Liver (tissue), 3 donors: ENCODE measurements at regions not wholly inside any gene's neighbourhood (a gene's known extent, or its start where the extent isn't known, plus 50 kb on each side); places are given as distances from the start of the nearest gene placed in this dataset.

Experiments used
- CTCF ChIP-seq: fragments of 150-350 bp; IDR thresholded peaks from 2 replicates; pipeline ENCODE4 v1.5.1; 2017; ENCODE audit warnings: improper control_type of control experiment, low read depth, low read length; ENCODE audit not compliant: missing input control
- EGR1 ChIP-seq, 2 donors: IDR thresholded peaks; 2 replicates each; pipeline ENCODE4 v1.6.1; 2016 to 2018; ENCODE audit warnings: antibody characterized with exemption in 2 of 2, low read depth in 2 of 2
- FOXA1 ChIP-seq: IDR thresholded peaks from 2 replicates; pipeline ENCODE4 v1.6.1; 2016; ENCODE audit warnings: antibody characterized with exemption
- FOXA2 ChIP-seq: IDR thresholded peaks from 2 replicates; pipeline ENCODE4 v1.6.1; 2016; ENCODE audit warnings: antibody characterized with exemption
- HNF4A ChIP-seq, 2 donors: conservative IDR thresholded peaks; 2 replicates each; pipeline ENCODE4 v1.6.1; 2016; ENCODE audit warnings: antibody characterized with exemption in 2 of 2, mild to moderate bottlenecking in 2 of 2
- JUND ChIP-seq, 2 donors: IDR thresholded peaks; 2 replicates each; pipeline ENCODE4 v1.6.1; 2016; ENCODE audit warnings: antibody characterized with exemption in 2 of 2
- MAX ChIP-seq: IDR thresholded peaks from 2 replicates; pipeline ENCODE4 v1.6.1; 2016; ENCODE audit warnings: antibody characterized with exemption
- RAD21 ChIP-seq, 2 donors: IDR thresholded peaks; 2 replicates each; pipeline ENCODE4 v1.6.1; 2016; ENCODE audit warnings: antibody characterized with exemption in 2 of 2, mild to moderate bottlenecking in 2 of 2
- SP1 ChIP-seq: IDR thresholded peaks from 2 replicates; pipeline ENCODE4 v1.6.1; 2018; ENCODE audit warnings: antibody characterized with exemption, mild to moderate bottlenecking
- TAF1 ChIP-seq: conservative IDR thresholded peaks from 2 replicates; pipeline ENCODE4 v1.6.1; 2016; ENCODE audit warnings: antibody characterized with exemption, mild to moderate bottlenecking
- YY1 ChIP-seq: IDR thresholded peaks from 2 replicates; pipeline ENCODE4 v1.6.1; 2016; ENCODE audit warnings: antibody characterized with exemption, mild to moderate bottlenecking
- TF ChIP-seq, protein P1 (sequence below): IDR thresholded peaks from 2 replicates; pipeline ENCODE4 v1.6.1; 2016; ENCODE audit warnings: antibody characterized with exemption
- TF ChIP-seq, protein P2 (sequence below): IDR thresholded peaks from 2 replicates; pipeline ENCODE4 v1.6.1; 2016; ENCODE audit warnings: antibody characterized with exemption, mild to moderate bottlenecking
- donor health status: healthy.
- donor health status: healthy.

DNA sequence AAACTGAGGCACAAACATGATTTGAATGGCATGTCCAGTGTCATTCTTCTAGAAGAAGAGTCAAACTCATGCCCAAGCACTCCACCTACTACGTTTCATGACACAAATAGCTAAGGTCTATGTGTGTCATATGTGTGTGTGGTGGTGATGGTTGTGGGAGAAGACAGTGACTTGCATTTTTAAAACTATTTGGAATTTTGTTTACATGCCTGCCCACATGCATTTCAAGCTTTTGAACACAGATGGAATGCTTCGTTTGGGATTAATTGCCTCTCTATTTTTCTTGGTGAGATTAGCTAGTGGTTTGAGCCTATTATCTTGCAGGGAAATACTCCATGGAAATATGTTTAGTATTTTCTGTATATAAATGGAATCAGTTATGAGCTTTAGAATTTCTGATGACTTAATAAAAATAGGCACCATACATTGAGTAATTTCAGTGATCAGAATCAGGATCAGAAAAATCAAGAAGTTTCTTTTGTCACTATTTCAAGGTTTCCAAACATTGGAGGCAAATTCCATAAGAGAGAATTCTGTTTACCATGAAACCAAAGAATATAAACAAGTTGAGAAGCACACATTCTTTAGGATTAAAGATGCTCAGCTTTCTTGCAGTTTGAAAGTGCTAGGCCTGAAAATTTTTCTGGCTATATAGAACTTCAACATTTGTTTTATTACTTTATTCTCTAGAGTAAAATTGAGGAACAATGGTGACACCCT lies 260.3 kb upstream of the SEMA6A start:
- no peak for TF ChIP-seq CTCF
- no peak for TF ChIP-seq YY1
- no peak for TF ChIP-seq HNF4A (conservative IDR thresholded peaks at IDR 0.05)
- TF ChIP-seq TAF1: no peak
- TF ChIP-seq FOXA1: no peak
- no peak for TF ChIP-seq MAX
- no peak for TF ChIP-seq JUND (IDR thresholded peaks at IDR 0.05)
- TF ChIP-seq FOXA2: no peak
- no peak for TF ChIP-seq SP1
- TF ChIP-seq, protein P1, sequence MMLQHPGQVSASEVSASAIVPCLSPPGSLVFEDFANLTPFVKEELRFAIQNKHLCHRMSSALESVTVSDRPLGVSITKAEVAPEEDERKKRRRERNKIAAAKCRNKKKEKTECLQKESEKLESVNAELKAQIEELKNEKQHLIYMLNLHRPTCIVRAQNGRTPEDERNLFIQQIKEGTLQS: no peak
- no peak for TF ChIP-seq EGR1 (IDR thresholded peaks at IDR 0.05; ENCODE audit: low read depth in 2 of 2)
- TF ChIP-seq, protein P2, sequence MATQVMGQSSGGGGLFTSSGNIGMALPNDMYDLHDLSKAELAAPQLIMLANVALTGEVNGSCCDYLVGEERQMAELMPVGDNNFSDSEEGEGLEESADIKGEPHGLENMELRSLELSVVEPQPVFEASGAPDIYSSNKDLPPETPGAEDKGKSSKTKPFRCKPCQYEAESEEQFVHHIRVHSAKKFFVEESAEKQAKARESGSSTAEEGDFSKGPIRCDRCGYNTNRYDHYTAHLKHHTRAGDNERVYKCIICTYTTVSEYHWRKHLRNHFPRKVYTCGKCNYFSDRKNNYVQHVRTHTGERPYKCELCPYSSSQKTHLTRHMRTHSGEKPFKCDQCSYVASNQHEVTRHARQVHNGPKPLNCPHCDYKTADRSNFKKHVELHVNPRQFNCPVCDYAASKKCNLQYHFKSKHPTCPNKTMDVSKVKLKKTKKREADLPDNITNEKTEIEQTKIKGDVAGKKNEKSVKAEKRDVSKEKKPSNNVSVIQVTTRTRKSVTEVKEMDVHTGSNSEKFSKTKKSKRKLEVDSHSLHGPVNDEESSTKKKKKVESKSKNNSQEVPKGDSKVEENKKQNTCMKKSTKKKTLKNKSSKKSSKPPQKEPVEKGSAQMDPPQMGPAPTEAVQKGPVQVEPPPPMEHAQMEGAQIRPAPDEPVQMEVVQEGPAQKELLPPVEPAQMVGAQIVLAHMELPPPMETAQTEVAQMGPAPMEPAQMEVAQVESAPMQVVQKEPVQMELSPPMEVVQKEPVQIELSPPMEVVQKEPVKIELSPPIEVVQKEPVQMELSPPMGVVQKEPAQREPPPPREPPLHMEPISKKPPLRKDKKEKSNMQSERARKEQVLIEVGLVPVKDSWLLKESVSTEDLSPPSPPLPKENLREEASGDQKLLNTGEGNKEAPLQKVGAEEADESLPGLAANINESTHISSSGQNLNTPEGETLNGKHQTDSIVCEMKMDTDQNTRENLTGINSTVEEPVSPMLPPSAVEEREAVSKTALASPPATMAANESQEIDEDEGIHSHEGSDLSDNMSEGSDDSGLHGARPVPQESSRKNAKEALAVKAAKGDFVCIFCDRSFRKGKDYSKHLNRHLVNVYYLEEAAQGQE: no peak
- no peak for TF ChIP-seq RAD21 (IDR thresholded peaks at IDR 0.05)
